Kidney (tissue), 13 donors: ENCODE measurements at regions not wholly inside any gene's neighbourhood (a gene's known extent, or its start where the extent isn't known, plus 50 kb on each side); places are given as distances from the start of the nearest gene placed in this dataset.

Source experiments
- DNase-seq, 5 donors: peaks; one replicate each; pipeline ENCODE4 v3.0.0-alpha.2; 2013 to 2020
- FAIRE-seq: peaks from 2 replicates; lab custom pipeline; 2012; peaks lifted over from hg19 to GRCh38; lab: Jason Lieb, UNC
- H3K27ac ChIP-seq, 2 donors: one replicate each; pipeline ENCODE4 v1.7.0; 2013; ENCODE audit warnings: low read depth in 2 of 2, low read length in 2 of 2, inconsistent platforms in 1 of 2
- H3K27me3 ChIP-seq: one replicate; pipeline ENCODE4 v1.7.1; 2013; ENCODE audit warnings: low read length, inconsistent platforms; ENCODE audit not compliant: control insufficient read depth, insufficient read depth
- H3K36me3 ChIP-seq, 3 donors: one replicate each; pipeline versions ENCODE4 v1.7.0 to v1.7.1; 2013; ENCODE audit warnings: low read length in 3 of 3, control low read depth in 1 of 3, inconsistent platforms in 1 of 3; ENCODE audit not compliant: insufficient read depth in 3 of 3, control insufficient read depth in 2 of 3
- H3K4me1 ChIP-seq, 3 donors: one replicate each; pipeline versions ENCODE4 v1.7.0 to v1.7.1; 2013; ENCODE audit warnings: low read length in 3 of 3, inconsistent platforms in 1 of 3, low read depth in 1 of 3; ENCODE audit not compliant: control insufficient read depth in 2 of 3, insufficient read depth in 2 of 3
- H3K4me3 ChIP-seq, 3 donors: one replicate each; pipeline versions ENCODE4 v1.7.0 to v1.8.1; 2013; ENCODE audit warnings: low read length in 3 of 3, control low read depth in 1 of 3, inconsistent platforms in 1 of 3
- H3K9ac ChIP-seq, 3 donors: one replicate each; pipeline versions ENCODE4 v1.7.0 to v1.7.1; 2013; ENCODE audit warnings: low read length in 3 of 3, control low read depth in 1 of 3, inconsistent platforms in 1 of 3
- H3K9me3 ChIP-seq, 3 donors: one replicate each; pipeline versions ENCODE4 v1.7.0 to v1.7.1; 2013; ENCODE audit warnings: low read length in 3 of 3, control low read depth in 1 of 3, inconsistent platforms in 1 of 3; ENCODE audit not compliant: control insufficient read depth in 2 of 3, insufficient read depth in 1 of 3
- CTCF ChIP-seq: IDR thresholded peaks from 3 replicates; pipeline ENCODE4 v1.5.1; 2012; ENCODE audit warnings: mild to moderate bottlenecking, moderate library complexity, borderline replicate concordance; ENCODE audit not compliant: insufficient read depth; ENCODE audit errors: extremely low read depth
- intact Hi-C: fragments of 100-400 bp; cut with DNase I; formaldehyde crosslinking; loops from one replicate; pipeline ENCODE4 v1.11.1; 2022
- donor health status: control.
- donor health status: control.
- donor health status: control.
- donor health status: control.
- donor health status: control.
- donor health status: DM: yes; HTN: yes; CAD: no.
- donor health status: Normal renal cell carcinoma (clear cell type).

GRCh38 chr1:96478228-96478627, 243.4 kb upstream of the PTBP2 start:
- intact Hi-C loops, result no loop called here
- DNase-seq (no peak), FAIRE-seq (no peak)
- TF ChIP-seq CTCF, result no peak
- no peaks in the 10 kb centered on the region for H3K36me3 ChIP-seq
- H3K27ac ChIP-seq, result no peak overlapping the region
- no peaks in the 10 kb centered on the region for H3K27me3 ChIP-seq
- H3K4me3 ChIP-seq, result no peak overlapping the region
- H3K9ac ChIP-seq, result no peak overlapping the region
- no peaks in the 10 kb centered on the region for H3K9me3 ChIP-seq
- no peaks in the 10 kb centered on the region for H3K4me1 ChIP-seq

GRCh38 chr1:96481409-96481808, 240.2 kb upstream of the PTBP2 start:
- no peak for TF ChIP-seq CTCF
- H3K4me1 ChIP-seq, result no peaks in the 10 kb centered on the region
- H3K9ac ChIP-seq, result no peak overlapping the region
- H3K27me3 ChIP-seq, result no peaks in the 10 kb centered on the region
- H3K9me3 ChIP-seq, result no peaks in the 10 kb centered on the region
- no peak overlapping the region for H3K4me3 ChIP-seq
- DNase-seq (no peak), FAIRE-seq (no peak)
- no peak overlapping the region for H3K27ac ChIP-seq
- intact Hi-C loops, result no loop called here
- H3K36me3 ChIP-seq, result no peaks in the 10 kb centered on the region

GRCh38 chr1:96482616-96483015, 239.0 kb upstream of the PTBP2 start:
- Histone ChIP-seq H3K4me3 (no peak overlapping the region), H3K9me3 (no peaks in the 10 kb centered on the region), H3K4me1 (no peaks in the 10 kb centered on the region), H3K9ac (no peak overlapping the region), H3K36me3 (no peaks in the 10 kb centered on the region), H3K27me3 (no peaks in the 10 kb centered on the region), H3K27ac (no peak overlapping the region)
- FAIRE-seq, result no peak
- no peak for DNase-seq
- intact Hi-C loops, result no loop called here
- no peak for TF ChIP-seq CTCF

GRCh38 chr1:96487394-96487793, 234.2 kb upstream of the PTBP2 start:
- Histone ChIP-seq H3K9me3 (no peaks in the 10 kb centered on the region), H3K27ac (no peak overlapping the region), H3K4me1 (no peaks in the 10 kb centered on the region), H3K27me3 (no peaks in the 10 kb centered on the region), H3K9ac (no peak overlapping the region), H3K4me3 (no peak overlapping the region), H3K36me3 (no peaks in the 10 kb centered on the region)
- FAIRE-seq (no peak), DNase-seq (peak in 1 of 5 donors; percentile 10)
- TF ChIP-seq CTCF, result no peak
- intact Hi-C loops, result no loop called here
